Mammary epithelial cell (primary cell): ENCODE measurements at regions not wholly inside any gene's neighbourhood (a gene's known extent, or its start where the extent isn't known, plus 50 kb on each side); places are given as distances from the start of the nearest gene placed in this dataset.

Experiments
- EZH2 ChIP-seq: IDR thresholded peaks from 2 replicates; pipeline ENCODE4 v1.6.1; 2012; ENCODE audit warnings: low read length, inconsistent platforms, borderline replicate concordance
- TF ChIP-seq, protein P1 (sequence below), 2 donors: IDR thresholded peaks in 1 of 2; conservative IDR thresholded peaks in 1 of 2; 2 replicates each; pipeline ENCODE4 v1.5.1; 2011 to 2012; ENCODE audit warnings: inconsistent platforms in 2 of 2, low read length in 2 of 2, mild to moderate bottlenecking in 2 of 2, control low read depth in 1 of 2, low read depth in 1 of 2; ENCODE audit not compliant: insufficient read depth in 1 of 2; ENCODE audit errors: extremely low read depth in 1 of 2

DNA sequence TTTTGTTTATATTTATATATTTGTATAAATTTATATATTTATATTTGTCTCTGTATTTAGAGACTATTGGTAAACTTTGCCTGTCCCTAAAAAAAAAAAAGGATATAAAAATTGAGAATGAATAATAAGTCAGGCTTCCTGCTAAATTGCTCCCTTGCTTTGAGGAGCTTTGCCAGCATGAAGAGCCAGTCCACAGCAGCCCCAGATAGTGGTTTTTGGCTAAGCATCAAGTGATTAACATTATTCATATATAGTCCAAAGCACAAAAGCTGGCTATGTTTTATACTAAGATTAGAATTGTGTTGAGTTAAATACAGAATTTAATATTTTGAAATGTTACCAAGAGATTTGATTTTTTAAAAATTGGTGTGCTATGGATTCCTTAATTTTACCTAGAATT lies 264.9 kb upstream of the FERD3L start:
- TF ChIP-seq, protein P1, sequence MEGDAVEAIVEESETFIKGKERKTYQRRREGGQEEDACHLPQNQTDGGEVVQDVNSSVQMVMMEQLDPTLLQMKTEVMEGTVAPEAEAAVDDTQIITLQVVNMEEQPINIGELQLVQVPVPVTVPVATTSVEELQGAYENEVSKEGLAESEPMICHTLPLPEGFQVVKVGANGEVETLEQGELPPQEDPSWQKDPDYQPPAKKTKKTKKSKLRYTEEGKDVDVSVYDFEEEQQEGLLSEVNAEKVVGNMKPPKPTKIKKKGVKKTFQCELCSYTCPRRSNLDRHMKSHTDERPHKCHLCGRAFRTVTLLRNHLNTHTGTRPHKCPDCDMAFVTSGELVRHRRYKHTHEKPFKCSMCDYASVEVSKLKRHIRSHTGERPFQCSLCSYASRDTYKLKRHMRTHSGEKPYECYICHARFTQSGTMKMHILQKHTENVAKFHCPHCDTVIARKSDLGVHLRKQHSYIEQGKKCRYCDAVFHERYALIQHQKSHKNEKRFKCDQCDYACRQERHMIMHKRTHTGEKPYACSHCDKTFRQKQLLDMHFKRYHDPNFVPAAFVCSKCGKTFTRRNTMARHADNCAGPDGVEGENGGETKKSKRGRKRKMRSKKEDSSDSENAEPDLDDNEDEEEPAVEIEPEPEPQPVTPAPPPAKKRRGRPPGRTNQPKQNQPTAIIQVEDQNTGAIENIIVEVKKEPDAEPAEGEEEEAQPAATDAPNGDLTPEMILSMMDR (conservative IDR thresholded peaks at IDR 0.05 in 1 of 2, IDR thresholded peaks at IDR 0.05 in 1 of 2; ENCODE audit: extremely low read depth in 1 of 2, insufficient read depth in 1 of 2, low read depth in 1 of 2, low read length in 2 of 2), result no peak
- no peak for TF ChIP-seq EZH2
